ENCODE measurements at regions not wholly inside any gene's neighbourhood (a gene's known extent, or its start where the extent isn't known, plus 50 kb on each side); places are given as distances from the start of the nearest gene placed in this dataset.

DNA sequence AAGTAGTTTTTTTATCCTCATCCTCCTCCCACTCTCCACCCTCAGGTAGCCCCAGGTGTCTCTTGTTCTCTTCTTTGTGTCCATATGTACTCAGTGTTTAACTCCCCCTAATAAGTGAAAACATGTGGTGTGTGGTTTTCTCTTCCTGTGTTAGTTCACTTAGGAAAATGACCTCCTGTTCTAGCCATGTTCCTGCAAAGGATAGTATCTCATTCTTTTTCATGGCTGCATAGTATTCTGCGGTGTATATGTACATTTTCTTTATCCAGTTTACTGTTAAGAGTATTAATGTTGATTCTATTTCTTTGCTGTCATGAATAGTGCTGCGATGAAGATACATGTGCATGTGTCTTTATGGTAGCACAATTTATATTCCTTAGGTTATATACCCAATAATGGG is 68.4 kb upstream of the RANBP3L start:
- TF ChIP-seq, protein P1, sequence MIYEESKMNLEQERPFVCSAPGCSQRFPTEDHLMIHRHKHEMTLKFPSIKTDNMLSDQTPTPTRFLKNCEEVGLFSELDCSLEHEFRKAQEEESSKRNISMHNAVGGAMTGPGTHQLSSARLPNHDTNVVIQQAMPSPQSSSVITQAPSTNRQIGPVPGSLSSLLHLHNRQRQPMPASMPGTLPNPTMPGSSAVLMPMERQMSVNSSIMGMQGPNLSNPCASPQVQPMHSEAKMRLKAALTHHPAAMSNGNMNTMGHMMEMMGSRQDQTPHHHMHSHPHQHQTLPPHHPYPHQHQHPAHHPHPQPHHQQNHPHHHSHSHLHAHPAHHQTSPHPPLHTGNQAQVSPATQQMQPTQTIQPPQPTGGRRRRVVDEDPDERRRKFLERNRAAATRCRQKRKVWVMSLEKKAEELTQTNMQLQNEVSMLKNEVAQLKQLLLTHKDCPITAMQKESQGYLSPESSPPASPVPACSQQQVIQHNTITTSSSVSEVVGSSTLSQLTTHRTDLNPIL (CRISPR knock-in tag; IDR thresholded peaks at IDR 0.05; ENCODE audit: low read depth): no peak
- TF ChIP-seq, protein P2, sequence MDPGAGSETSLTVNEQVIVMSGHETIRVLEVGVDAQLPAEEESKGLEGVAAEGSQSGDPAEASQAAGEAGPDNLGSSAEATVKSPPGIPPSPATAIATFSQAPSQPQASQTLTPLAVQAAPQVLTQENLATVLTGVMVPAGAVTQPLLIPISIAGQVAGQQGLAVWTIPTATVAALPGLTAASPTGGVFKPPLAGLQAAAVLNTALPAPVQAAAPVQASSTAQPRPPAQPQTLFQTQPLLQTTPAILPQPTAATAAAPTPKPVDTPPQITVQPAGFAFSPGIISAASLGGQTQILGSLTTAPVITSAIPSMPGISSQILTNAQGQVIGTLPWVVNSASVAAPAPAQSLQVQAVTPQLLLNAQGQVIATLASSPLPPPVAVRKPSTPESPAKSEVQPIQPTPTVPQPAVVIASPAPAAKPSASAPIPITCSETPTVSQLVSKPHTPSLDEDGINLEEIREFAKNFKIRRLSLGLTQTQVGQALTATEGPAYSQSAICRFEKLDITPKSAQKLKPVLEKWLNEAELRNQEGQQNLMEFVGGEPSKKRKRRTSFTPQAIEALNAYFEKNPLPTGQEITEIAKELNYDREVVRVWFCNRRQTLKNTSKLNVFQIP (CRISPR knock-in tag; IDR thresholded peaks at IDR 0.05; ENCODE audit: borderline replicate concordance, low read depth): no peak
- no peak for TF ChIP-seq ZFP3 (CRISPR knock-in tag; IDR thresholded peaks at IDR 0.05)
- no peak for TF ChIP-seq BACH2 (CRISPR knock-in tag; IDR thresholded peaks at IDR 0.05; ENCODE audit: borderline replicate concordance)
- TF ChIP-seq RARB (CRISPR knock-in tag; IDR thresholded peaks at IDR 0.05): no peak
- TF ChIP-seq TCF4 (CRISPR knock-in tag; IDR thresholded peaks at IDR 0.05; ENCODE audit: borderline replicate concordance): no peak
- no peak for TF ChIP-seq OSR1 (CRISPR knock-in tag; IDR thresholded peaks at IDR 0.05)
- no peak for TF ChIP-seq ISL1 (CRISPR knock-in tag; IDR thresholded peaks at IDR 0.05)
- no peak for TF ChIP-seq ZNF565 (CRISPR knock-in tag; conservative IDR thresholded peaks at IDR 0.05; ENCODE audit: low read depth)
- no peak for TF ChIP-seq ZFP30 (CRISPR knock-in tag; IDR thresholded peaks at IDR 0.05)
- TF ChIP-seq, protein P3, sequence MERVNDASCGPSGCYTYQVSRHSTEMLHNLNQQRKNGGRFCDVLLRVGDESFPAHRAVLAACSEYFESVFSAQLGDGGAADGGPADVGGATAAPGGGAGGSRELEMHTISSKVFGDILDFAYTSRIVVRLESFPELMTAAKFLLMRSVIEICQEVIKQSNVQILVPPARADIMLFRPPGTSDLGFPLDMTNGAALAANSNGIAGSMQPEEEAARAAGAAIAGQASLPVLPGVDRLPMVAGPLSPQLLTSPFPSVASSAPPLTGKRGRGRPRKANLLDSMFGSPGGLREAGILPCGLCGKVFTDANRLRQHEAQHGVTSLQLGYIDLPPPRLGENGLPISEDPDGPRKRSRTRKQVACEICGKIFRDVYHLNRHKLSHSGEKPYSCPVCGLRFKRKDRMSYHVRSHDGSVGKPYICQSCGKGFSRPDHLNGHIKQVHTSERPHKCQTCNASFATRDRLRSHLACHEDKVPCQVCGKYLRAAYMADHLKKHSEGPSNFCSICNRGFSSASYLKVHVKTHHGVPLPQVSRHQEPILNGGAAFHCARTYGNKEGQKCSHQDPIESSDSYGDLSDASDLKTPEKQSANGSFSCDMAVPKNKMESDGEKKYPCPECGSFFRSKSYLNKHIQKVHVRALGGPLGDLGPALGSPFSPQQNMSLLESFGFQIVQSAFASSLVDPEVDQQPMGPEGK (CRISPR knock-in tag; IDR thresholded peaks at IDR 0.05; ENCODE audit: borderline replicate concordance): no peak
- TF ChIP-seq ARNTL (CRISPR knock-in tag; IDR thresholded peaks at IDR 0.05; ENCODE audit: borderline replicate concordance, low read depth): no peak
- no peak for TF ChIP-seq PPARA (CRISPR knock-in tag; IDR thresholded peaks at IDR 0.05; ENCODE audit: borderline replicate concordance)
